DND-41 (cell line): ENCODE measurements at regions not wholly inside any gene's neighbourhood (a gene's known extent, or its start where the extent isn't known, plus 50 kb on each side); places are given as distances from the start of the nearest gene placed in this dataset.

Experiments used
- EZH2 ChIP-seq: IDR thresholded peaks from 3 replicates; pipeline ENCODE4 v1.6.1; 2012; ENCODE audit warnings: borderline replicate concordance, low read depth, mild to moderate bottlenecking, moderate library complexity, low read length, inconsistent platforms; ENCODE audit not compliant: severe bottlenecking
- TF ChIP-seq, protein P1 (sequence below): IDR thresholded peaks from 2 replicates; pipeline ENCODE4 v1.5.1; 2012; ENCODE audit warnings: borderline replicate concordance, low read length, moderate library complexity, mild to moderate bottlenecking; ENCODE audit not compliant: poor library complexity, severe bottlenecking; ENCODE audit errors: extremely low read depth

DNA sequence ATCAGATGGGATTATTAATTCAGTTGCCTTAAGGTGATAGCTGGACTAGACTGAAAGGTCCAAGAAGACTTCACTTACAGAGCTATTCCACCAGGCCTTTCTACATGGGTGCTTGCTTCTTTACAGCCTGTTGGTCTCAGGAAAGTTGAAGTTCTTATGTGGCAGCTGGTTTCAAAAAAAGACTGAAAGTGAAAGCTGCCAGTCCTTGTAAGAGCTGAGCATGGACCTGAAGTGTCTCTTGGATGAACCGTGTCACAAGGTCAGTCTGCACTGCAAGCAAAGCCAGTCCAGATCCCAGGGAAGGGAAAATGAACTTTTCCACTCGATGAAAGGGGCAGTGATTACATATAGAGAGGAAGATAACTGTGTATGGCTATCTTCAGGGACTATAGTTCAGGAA, 201.5 kb upstream of the LUZP2 start:
- TF ChIP-seq, protein P1, sequence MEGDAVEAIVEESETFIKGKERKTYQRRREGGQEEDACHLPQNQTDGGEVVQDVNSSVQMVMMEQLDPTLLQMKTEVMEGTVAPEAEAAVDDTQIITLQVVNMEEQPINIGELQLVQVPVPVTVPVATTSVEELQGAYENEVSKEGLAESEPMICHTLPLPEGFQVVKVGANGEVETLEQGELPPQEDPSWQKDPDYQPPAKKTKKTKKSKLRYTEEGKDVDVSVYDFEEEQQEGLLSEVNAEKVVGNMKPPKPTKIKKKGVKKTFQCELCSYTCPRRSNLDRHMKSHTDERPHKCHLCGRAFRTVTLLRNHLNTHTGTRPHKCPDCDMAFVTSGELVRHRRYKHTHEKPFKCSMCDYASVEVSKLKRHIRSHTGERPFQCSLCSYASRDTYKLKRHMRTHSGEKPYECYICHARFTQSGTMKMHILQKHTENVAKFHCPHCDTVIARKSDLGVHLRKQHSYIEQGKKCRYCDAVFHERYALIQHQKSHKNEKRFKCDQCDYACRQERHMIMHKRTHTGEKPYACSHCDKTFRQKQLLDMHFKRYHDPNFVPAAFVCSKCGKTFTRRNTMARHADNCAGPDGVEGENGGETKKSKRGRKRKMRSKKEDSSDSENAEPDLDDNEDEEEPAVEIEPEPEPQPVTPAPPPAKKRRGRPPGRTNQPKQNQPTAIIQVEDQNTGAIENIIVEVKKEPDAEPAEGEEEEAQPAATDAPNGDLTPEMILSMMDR = no peak
- TF ChIP-seq EZH2 = no peak
